ENCODE measurements at regions not wholly inside any gene's neighbourhood (a gene's known extent, or its start where the extent isn't known, plus 50 kb on each side); places are given as distances from the start of the nearest gene placed in this dataset.
"Not testable (repeated sequence)": the region's sequence is repeated elsewhere in the genome, so short reads cannot be mapped to it uniquely, and the experiment has no call there.

DNA sequence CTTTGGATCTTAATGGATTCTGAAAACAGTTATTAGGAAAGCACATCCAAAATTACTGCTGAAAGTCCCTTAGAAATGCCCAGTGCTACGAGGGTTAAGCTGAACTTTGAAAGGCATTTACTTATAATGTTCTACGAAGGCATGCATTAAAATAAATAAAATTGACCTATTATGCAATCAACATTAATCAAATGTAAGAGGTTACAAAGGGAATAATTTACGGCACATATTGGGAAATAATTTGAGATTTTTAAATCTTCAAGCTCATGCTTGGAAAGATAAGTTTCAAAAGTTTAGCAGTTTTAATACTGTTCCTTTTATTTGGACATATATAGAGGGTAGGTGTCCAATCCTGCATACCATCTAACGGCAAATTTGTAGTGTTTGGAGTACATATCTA is 1564.1 kb upstream of the DDX18 start:
- no peak overlapping the region for H3K4me3 ChIP-seq
- TF ChIP-seq, protein P1, sequence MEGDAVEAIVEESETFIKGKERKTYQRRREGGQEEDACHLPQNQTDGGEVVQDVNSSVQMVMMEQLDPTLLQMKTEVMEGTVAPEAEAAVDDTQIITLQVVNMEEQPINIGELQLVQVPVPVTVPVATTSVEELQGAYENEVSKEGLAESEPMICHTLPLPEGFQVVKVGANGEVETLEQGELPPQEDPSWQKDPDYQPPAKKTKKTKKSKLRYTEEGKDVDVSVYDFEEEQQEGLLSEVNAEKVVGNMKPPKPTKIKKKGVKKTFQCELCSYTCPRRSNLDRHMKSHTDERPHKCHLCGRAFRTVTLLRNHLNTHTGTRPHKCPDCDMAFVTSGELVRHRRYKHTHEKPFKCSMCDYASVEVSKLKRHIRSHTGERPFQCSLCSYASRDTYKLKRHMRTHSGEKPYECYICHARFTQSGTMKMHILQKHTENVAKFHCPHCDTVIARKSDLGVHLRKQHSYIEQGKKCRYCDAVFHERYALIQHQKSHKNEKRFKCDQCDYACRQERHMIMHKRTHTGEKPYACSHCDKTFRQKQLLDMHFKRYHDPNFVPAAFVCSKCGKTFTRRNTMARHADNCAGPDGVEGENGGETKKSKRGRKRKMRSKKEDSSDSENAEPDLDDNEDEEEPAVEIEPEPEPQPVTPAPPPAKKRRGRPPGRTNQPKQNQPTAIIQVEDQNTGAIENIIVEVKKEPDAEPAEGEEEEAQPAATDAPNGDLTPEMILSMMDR (IDR thresholded peaks at IDR 0.05; ENCODE audit: low read depth, low read length): no peak
- H3K27ac ChIP-seq: no peak overlapping the region
- no peak for DNase-seq (ENCODE audit: low read depth in 1 of 2, low spot score in 1 of 2)
- no peaks in the 10 kb centered on the region for H3K9me3 ChIP-seq (ENCODE audit: low read depth)
- no peaks in the 10 kb centered on the region for H3K36me3 ChIP-seq
- no peaks in the 10 kb centered on the region for H3K27me3 ChIP-seq
- H3K4me1 ChIP-seq (ENCODE audit: low read depth): no peaks in the 10 kb centered on the region

DNA sequence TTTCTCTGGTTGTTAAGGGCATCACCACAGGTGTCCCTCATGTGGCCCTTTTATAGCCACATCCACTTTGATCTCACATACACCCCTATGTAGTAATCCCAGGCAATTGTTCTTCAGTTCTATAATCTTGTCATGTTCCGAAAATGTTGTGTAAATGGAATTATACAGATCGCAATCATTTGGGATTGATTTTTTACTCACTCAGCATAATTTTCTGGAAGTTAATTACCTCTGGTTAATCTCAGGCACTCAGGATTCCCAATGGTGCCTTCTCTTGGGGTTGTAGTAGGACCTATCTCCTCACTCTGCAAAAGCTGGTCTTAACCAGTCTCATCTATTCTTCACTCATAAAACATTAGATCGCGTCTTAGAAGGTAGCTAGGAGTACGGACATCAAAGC is 1549.6 kb upstream of the DDX18 start:
- Histone ChIP-seq H3K9me3 (ENCODE audit: low read depth) (no peaks in the 10 kb centered on the region), H3K36me3 (no peaks in the 10 kb centered on the region), H3K4me3 (no peak overlapping the region), H3K4me1 (ENCODE audit: low read depth) (no peaks in the 10 kb centered on the region), H3K27me3 (no peaks in the 10 kb centered on the region), H3K27ac (no peak overlapping the region)
- DNase-seq (ENCODE audit: low read depth in 1 of 2, low spot score in 1 of 2): no peak
- TF ChIP-seq, protein P1 (IDR thresholded peaks at IDR 0.05; ENCODE audit: low read depth, low read length): no peak

DNA sequence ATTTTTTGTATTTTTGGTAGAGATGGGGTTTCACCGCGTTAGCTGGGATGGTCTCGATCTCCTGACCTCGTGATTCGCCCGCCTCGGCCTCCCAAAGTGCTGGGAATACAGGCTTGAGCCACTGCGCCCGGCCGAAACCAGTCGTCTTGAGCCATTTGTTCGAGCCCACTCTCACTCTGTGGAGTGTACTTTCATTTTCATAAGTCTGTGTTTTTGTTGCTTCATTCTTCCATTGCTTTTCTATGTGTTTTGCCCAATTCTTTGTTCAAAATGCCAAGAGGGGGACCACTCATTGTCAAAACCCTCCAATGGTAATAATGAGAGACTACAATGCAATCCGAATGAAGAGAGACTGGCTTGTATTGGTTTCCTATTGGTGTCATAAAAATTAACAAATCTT is 1545.5 kb upstream of the DDX18 start:
- H3K36me3 ChIP-seq: no peaks in the 10 kb centered on the region
- H3K9me3 ChIP-seq (ENCODE audit: low read depth): no peaks in the 10 kb centered on the region
- H3K4me3 ChIP-seq: no peak overlapping the region
- TF ChIP-seq, protein P1 (IDR thresholded peaks at IDR 0.05; ENCODE audit: low read depth, low read length): no peak
- H3K4me1 ChIP-seq (ENCODE audit: low read depth): no peaks in the 10 kb centered on the region
- no peak for DNase-seq (ENCODE audit: low read depth in 1 of 2, low spot score in 1 of 2)
- no peak overlapping the region for H3K27ac ChIP-seq
- H3K27me3 ChIP-seq: no peaks in the 10 kb centered on the region

DNA sequence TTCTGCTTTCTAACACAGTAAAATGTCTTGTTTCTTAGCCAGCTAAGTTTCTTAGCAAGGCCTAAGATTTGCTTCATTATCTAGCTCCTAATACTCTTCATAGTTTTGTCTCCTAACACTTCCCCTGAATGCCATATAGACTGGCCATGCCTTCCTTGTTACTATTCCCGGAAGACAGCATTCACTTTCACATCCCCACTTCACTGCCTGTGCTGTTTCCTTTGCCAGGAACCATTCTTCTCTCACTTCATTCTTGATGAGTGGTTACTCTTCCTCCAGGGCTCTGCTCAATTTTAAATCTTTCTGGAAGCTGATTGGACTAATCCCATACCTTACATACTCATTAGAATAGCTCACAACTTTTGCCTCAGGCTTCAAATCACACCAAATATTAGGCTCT is 1510.2 kb upstream of the DDX18 start:
- TF ChIP-seq, protein P1 (IDR thresholded peaks at IDR 0.05; ENCODE audit: low read depth, low read length): no peak
- Histone ChIP-seq H3K4me3 (no peak overlapping the region), H3K9me3 (ENCODE audit: low read depth) (no peaks in the 10 kb centered on the region), H3K36me3 (no peaks in the 10 kb centered on the region), H3K27me3 (no peaks in the 10 kb centered on the region), H3K4me1 (ENCODE audit: low read depth) (no peaks in the 10 kb centered on the region), H3K27ac (peak overlapping the region; percentile 18)
- DNase-seq (ENCODE audit: low read depth in 1 of 2, low spot score in 1 of 2): peak in 1 of 2 donors; percentile 21

DNA sequence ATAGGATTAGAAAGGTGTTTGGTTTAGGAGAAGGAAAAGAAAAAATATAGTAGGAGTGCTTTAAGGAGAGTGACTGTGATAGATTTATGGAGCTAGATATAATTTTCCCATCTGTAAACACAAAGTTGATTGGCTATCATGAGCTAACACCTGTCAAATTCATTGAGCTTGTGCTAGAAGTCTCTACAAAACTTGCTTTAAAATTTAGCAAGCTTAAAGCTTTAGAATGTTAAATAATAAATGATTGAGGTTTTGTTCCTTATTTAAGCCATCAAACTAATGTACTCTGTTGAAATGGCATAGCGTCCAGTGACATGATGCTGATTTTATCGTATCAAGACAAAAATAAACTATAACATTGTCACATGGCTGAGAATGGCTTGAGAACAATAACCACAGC is 1497.4 kb upstream of the DDX18 start:
- Histone ChIP-seq H3K4me1 (ENCODE audit: low read depth) (no peaks in the 10 kb centered on the region), H3K4me3 (no peak overlapping the region), H3K9me3 (ENCODE audit: low read depth) (no peaks in the 10 kb centered on the region), H3K27me3 (no peaks in the 10 kb centered on the region), H3K36me3 (no peaks in the 10 kb centered on the region), H3K27ac (no peak overlapping the region)
- no peak for DNase-seq (ENCODE audit: low read depth in 1 of 2, low spot score in 1 of 2)
- TF ChIP-seq, protein P1 (IDR thresholded peaks at IDR 0.05; ENCODE audit: low read depth, low read length): no peak

DNA sequence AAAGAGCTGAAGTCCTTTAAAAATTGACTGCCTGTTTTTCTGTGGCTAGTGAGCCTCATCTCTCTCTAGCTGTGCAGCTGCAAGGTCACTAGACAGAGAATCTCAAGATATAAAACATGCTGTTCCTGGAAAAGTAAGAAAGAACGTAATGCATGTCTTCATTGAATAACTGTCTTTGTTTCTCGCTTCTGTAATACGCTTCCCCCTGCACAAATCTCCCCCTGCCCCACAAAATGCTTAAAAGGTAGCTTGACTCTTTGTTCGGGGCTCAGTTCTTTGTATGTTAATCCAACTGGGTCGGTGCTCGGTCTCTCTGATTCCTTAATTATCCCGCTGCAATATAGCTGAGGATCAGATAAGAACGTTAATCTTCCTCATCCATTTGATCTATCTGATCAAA is 1495.9 kb upstream of the DDX18 start:
- H3K4me1 ChIP-seq (ENCODE audit: low read depth); H3K27ac ChIP-seq; DNase-seq (ENCODE audit: low read depth in 1 of 2, low spot score in 1 of 2); H3K27me3 ChIP-seq; H3K4me3 ChIP-seq; H3K36me3 ChIP-seq; H3K9me3 ChIP-seq (ENCODE audit: low read depth): not testable (repeated sequence)
